ENCODE measurements at regions not wholly inside any gene's neighbourhood (a gene's known extent, or its start where the extent isn't known, plus 50 kb on each side); places are given as distances from the start of the nearest gene placed in this dataset.
"Not testable (repeated sequence)": the region's sequence is repeated elsewhere in the genome, so short reads cannot be mapped to it uniquely, and the experiment has no call there.

DNA sequence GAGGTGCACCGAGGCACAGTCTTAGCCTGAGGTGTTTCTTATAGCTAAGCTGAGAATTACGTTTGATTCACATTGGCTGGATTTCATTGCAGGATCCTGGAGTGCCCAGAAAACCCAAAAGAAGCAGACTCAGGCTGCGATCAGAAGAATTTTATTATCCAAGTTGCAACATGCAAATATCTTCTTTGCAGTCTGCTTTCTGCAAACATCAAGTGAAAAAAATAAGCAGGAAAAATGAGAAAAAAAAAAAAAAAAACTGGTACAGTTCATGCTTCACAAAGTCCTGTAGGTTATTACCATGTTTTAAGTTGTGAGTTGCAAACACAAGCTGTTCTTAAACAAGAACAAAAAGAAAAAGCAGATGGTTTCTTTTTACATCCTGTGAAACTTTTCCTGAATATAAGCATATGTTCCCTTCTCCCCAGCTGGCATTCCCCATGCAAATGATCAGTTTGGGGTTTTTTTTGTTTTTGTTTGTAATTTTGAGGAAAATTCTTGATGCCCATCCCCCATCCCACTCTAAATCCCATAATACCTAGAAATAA lies 349.0 kb downstream of the CBLN4 start:
- TF ChIP-seq ZFX (IDR thresholded peaks at IDR 0.05; ENCODE audit: borderline replicate concordance), result no peak
- TF ChIP-seq, protein P1, sequence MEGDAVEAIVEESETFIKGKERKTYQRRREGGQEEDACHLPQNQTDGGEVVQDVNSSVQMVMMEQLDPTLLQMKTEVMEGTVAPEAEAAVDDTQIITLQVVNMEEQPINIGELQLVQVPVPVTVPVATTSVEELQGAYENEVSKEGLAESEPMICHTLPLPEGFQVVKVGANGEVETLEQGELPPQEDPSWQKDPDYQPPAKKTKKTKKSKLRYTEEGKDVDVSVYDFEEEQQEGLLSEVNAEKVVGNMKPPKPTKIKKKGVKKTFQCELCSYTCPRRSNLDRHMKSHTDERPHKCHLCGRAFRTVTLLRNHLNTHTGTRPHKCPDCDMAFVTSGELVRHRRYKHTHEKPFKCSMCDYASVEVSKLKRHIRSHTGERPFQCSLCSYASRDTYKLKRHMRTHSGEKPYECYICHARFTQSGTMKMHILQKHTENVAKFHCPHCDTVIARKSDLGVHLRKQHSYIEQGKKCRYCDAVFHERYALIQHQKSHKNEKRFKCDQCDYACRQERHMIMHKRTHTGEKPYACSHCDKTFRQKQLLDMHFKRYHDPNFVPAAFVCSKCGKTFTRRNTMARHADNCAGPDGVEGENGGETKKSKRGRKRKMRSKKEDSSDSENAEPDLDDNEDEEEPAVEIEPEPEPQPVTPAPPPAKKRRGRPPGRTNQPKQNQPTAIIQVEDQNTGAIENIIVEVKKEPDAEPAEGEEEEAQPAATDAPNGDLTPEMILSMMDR (IDR thresholded peaks at IDR 0.05), result no peak
- no peak overlapping the region for H3K27ac ChIP-seq

DNA sequence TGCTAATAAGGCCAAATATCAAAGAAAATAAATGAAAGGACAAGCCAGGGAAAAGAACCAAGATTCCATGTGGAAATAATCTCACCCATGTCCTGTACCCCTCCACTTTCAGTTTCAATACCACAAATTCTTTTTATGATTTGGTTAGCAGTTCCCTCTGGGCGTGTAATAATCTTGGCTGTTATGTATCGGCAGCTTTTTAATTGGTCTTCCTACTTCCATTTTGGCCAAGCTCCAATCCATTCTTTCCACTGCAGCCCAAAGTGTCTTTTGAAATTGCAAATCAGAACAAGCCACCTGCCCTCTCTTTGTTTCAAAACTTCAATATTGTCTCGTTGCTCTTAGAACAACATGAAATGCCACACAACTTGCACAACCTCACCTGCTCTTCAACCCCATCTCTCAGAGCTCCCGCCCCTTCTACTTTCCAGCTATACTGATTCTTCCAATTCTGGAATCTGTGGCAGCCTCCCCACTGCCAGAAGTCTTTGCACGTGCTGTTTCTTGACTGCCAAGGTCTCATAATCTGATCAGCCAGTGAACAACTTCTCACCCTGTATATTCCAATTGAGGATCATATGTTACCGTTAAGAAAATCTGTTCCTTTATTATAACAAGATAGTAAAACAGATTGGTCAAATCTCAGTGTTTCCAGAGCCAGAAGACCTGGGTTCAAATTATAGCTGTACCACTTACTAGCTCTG lies 354.5 kb downstream of the CBLN4 start:
- no peak overlapping the region for H3K27ac ChIP-seq
- TF ChIP-seq, protein P1 (IDR thresholded peaks at IDR 0.05), result no peak
- no peak for TF ChIP-seq ZFX (IDR thresholded peaks at IDR 0.05; ENCODE audit: borderline replicate concordance)

DNA sequence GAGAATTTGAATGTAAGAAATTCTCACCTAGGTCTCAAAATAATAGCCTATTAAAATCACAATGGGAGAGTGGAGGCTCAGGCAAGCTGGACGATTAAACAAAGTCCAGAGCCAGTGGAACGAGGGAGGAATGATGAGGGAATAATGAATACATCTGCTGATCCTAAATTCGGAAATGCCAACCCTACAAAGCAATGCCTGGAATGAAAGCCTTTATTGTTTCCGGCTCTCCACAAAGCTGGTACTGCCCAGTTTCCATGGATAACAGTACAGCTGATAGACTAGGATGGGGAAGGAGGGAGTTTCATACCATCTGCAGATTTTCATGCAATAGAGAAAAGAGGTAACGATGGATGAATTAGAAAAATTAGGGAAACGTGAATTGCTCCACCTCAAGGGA lies 356.1 kb downstream of the CBLN4 start:
- no peak overlapping the region for H3K27ac ChIP-seq
- TF ChIP-seq ZFX (IDR thresholded peaks at IDR 0.05; ENCODE audit: borderline replicate concordance), result no peak
- TF ChIP-seq, protein P1 (IDR thresholded peaks at IDR 0.05), result no peak

DNA sequence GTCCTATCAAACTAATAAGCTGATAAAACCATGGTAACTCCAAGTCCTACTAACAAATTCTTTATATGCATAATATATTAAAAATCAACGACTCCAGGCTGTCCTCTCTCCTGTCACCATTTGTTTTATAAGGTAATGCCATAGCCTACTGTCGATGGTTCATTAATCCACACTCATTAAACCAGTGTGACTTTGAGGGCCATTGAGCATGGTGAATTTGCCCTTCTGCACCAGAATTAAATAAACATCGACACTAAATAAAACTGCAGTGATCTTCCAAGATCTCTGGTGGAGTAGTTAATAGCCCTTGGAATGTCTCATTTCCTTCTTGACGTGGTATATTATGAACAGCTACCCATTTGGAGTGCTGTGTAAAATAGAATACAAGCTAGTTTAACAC lies 358.5 kb downstream of the CBLN4 start:
- no peak overlapping the region for H3K27ac ChIP-seq
- no peak for TF ChIP-seq ZFX (IDR thresholded peaks at IDR 0.05; ENCODE audit: borderline replicate concordance)
- TF ChIP-seq, protein P1 (IDR thresholded peaks at IDR 0.05), result no peak

DNA sequence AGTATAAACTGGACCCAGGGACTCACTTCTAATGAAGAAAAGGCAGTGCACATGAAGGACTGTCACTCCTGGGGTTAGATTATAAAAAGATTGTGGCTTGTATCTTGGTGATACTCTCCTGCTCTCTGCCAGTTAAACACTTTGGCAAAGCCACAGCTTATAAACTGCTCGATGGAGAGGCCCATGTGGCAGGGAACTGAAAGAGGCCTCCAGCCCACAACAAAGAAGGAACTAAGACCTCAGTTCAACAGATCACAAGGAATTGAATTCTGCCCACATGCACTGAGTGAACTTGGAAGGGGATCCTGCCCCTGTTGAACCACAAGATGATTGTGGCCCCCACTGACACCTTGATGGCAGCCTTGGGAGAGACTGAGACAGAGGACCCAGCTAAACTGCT lies 363.8 kb downstream of the CBLN4 start:
- no peak overlapping the region for H3K27ac ChIP-seq
- TF ChIP-seq, protein P1 (IDR thresholded peaks at IDR 0.05), result no peak
- TF ChIP-seq ZFX (IDR thresholded peaks at IDR 0.05; ENCODE audit: borderline replicate concordance), result no peak

DNA sequence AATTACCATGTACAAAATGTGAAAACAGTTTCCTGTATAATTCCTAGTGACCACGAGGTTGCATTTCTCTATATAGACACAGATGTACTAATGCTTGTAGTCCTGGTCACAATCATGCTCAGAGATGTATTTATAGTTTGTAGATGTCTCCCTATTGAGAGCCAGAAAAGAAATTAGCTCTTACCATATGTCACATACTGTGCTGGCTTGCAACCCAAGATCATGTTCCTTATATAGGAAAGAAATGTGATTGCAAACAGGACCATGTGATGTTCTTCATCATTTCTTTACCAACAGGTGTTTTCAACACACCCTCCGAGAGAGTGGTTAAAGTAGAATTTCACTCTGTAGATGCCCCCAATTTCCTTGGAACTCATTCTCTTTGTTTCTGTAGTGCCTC lies 369.4 kb downstream of the CBLN4 start:
- TF ChIP-seq, protein P1 (IDR thresholded peaks at IDR 0.05), result no peak
- TF ChIP-seq ZFX (IDR thresholded peaks at IDR 0.05; ENCODE audit: borderline replicate concordance), result no peak
- no peak overlapping the region for H3K27ac ChIP-seq

DNA sequence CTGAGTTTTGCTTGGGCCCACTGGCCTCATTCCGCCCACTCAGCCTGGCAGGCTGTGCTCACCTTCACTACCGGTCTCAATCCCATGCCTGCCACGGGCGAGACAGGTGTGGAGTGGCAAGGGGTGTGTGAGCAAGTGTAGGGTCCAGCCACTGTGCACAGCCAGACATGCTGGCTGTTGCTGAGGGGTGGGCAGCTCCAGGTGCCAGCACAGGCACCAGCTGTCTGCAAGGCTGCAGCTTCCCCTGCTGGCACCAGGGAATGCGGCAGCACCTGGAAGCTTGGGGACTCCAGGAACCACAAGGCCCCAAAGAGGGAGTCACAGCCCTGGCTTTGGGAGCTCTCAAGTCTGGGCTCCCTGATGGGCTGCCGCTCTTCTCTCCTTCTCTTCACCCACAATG lies 372.7 kb downstream of the CBLN4 start:
- no peak overlapping the region for H3K27ac ChIP-seq
- no peak for TF ChIP-seq ZFX (IDR thresholded peaks at IDR 0.05; ENCODE audit: borderline replicate concordance)
- TF ChIP-seq, protein P1 (IDR thresholded peaks at IDR 0.05), result no peak

DNA sequence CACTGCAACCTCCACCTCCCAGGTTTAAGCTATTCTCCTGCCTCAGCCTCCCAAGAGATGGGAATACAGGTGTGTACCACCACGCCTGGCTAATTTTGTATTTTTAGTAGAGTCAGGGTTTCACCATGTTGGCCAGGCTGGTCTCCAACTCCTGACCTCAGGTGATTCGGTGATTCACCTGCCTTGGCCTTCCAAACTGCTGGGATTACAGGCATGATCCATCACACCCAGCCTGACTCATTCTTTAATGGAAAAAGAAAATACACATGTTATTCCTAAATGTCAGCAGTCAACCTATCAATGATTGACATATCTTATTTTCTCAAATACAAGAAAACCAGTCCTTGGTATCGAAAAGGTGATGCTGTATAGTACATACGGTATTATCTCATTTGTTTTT lies 376.2 kb downstream of the CBLN4 start:
- H3K27ac ChIP-seq, result not testable (repeated sequence)
